Body of pancreas (tissue), 4 donors: ENCODE measurements at regions not wholly inside any gene's neighbourhood (a gene's known extent, or its start where the extent isn't known, plus 50 kb on each side); places are given as distances from the start of the nearest gene placed in this dataset.

ENCODE experiments used
- ATAC-seq: fragments of 150-250 bp; one replicate; pipeline ENCODE4 v1.9.1; 2016
- DNase-seq, 4 donors: peaks; one replicate each; pipeline ENCODE4 v3.0.0-alpha.2; 2019
- H3K27ac ChIP-seq, 4 donors: fragments of 200-600 bp; sonication (generic); 1 replicate in 3 of 4; 2 replicates in 1 of 4; pipeline versions ENCODE4 v1.5.1 to v1.6.1; 2016 to 2019; ENCODE audit warnings: mild to moderate bottlenecking in 1 of 4, mixed read lengths in 1 of 4, moderate library complexity in 1 of 4
- H3K27me3 ChIP-seq, 2 donors: fragments of 200-600 bp; sonication (generic); one replicate each; pipeline ENCODE4 v1.6.0; 2016; ENCODE audit warnings: mild to moderate bottlenecking in 1 of 2
- H3K36me3 ChIP-seq, 2 donors: fragments of 200-600 bp; sonication (generic); replicated peaks in 1 of 2; 2 replicates each; pipeline ENCODE4 v1.5.1; 2016; ENCODE audit warnings: low read depth in 2 of 2; ENCODE audit not compliant: insufficient read depth in 1 of 2
- H3K4me1 ChIP-seq: fragments of 200-600 bp; sonication (generic); one replicate; pipeline ENCODE4 v1.6.0; 2016
- H3K4me3 ChIP-seq, 2 donors: fragments of 200-600 bp; sonication (generic); 1 replicate in 1 of 2; 2 replicates in 1 of 2; pipeline ENCODE4 v1.5.1; 2016 to 2019
- H3K9me3 ChIP-seq, 3 donors: fragments of 200-600 bp; sonication (generic); 1 replicate in 2 of 3; 2 replicates in 1 of 3; pipeline ENCODE4 v1.5.1; 2016
- CTCF ChIP-seq, 7 experiments: fragments of 450-650 bp in 4 of 7; fragments of 200-600 bp in 3 of 7; sonication (generic) in 3 of 7; IDR thresholded peaks; one replicate each; pipeline ENCODE4 v1.5.1; 2016 to 2019; ENCODE audit warnings: antibody characterized with exemption in 7 of 7
- POLR2A ChIP-seq, 3 donors: fragments of 450-650 bp; IDR thresholded peaks; one replicate each; pipeline ENCODE4 v1.6.1; 2016; ENCODE audit warnings: antibody characterized with exemption in 3 of 3, mild to moderate bottlenecking in 2 of 3
- WGBS, 2 donors: methylation state at CpG; one replicate each; pipeline ENCODE4 v1.1.5; 2017; 5-methylcytosine and 5-hydroxymethylcytosine counted together
- intact Hi-C: fragments of 100-400 bp; cut with DNase I; formaldehyde crosslinking; loops from one replicate; pipeline ENCODE4 v1.15.1; 2023

- no peaks in the 10 kb centered on the region for H3K27me3 ChIP-seq
- no peak overlapping the region for H3K27ac ChIP-seq
- TF ChIP-seq CTCF (IDR thresholded peaks at IDR 0.05) (no peak), POLR2A (IDR thresholded peaks at IDR 0.05) (no peak)
- intact Hi-C loops = no loop called here
- DNase-seq = no peak
- no peaks in the 10 kb centered on the region for H3K9me3 ChIP-seq
- no peaks in the 10 kb centered on the region for H3K4me1 ChIP-seq
- ATAC-seq = no peak
- WGBS, 2 donors = 13 to 22% methylated on average over 7 of the region's 7 CpGs
- no peak overlapping the region for H3K4me3 ChIP-seq
- no peaks in the 10 kb centered on the region for H3K36me3 ChIP-seq
Observed at GRCh38 chr5:155125551-155126095, 112.1 kb downstream of the KIF4B start.

GRCh38 chr5:155126573-155126972 is 113.0 kb downstream of the KIF4B start:
- no peak for DNase-seq
- Histone ChIP-seq H3K4me3 (no peak overlapping the region), H3K27me3 (no peaks in the 10 kb centered on the region), H3K4me1 (no peaks in the 10 kb centered on the region), H3K36me3 (no peaks in the 10 kb centered on the region), H3K9me3 (no peaks in the 10 kb centered on the region), H3K27ac (no peak overlapping the region)
- no peak for ATAC-seq
- intact Hi-C loops = no loop called here
- TF ChIP-seq CTCF (IDR thresholded peaks at IDR 0.05) = no peak
- no peak for TF ChIP-seq POLR2A (IDR thresholded peaks at IDR 0.05)
- WGBS, 2 donors = 72 to 78% methylated on average over 3 of the region's 3 CpGs

GRCh38 chr5:155127552-155127951 is 114.0 kb downstream of the KIF4B start:
- no peak for DNase-seq
- Histone ChIP-seq H3K27me3 (no peaks in the 10 kb centered on the region), H3K9me3 (no peaks in the 10 kb centered on the region), H3K36me3 (no peaks in the 10 kb centered on the region), H3K27ac (no peak overlapping the region), H3K4me3 (no peak overlapping the region), H3K4me1 (no peaks in the 10 kb centered on the region)
- TF ChIP-seq POLR2A (IDR thresholded peaks at IDR 0.05) (no peak), CTCF (IDR thresholded peaks at IDR 0.05) (no peak)
- intact Hi-C loops = no loop called here
- no peak for ATAC-seq
- 73 to 76% methylated on average over 5 of the region's 5 CpGs for WGBS, 2 donors

GRCh38 chr5:155128786-155129512 is 115.4 kb downstream of the KIF4B start:
- no peak for DNase-seq

More at GRCh38 chr5:155128786-155129512, 115.4 kb downstream of the KIF4B start:
- Histone ChIP-seq H3K9me3 (no peaks in the 10 kb centered on the region), H3K27me3 (no peaks in the 10 kb centered on the region), H3K4me1 (no peaks in the 10 kb centered on the region), H3K27ac (no peak overlapping the region), H3K36me3 (no peaks in the 10 kb centered on the region), H3K4me3 (no peak overlapping the region)
- no peak for ATAC-seq
- WGBS, 2 donors = 61 to 62% methylated on average over 7 of the region's 7 CpGs
- TF ChIP-seq CTCF (IDR thresholded peaks at IDR 0.05) (no peak), POLR2A (IDR thresholded peaks at IDR 0.05) (no peak)
- intact Hi-C loops = no loop called here
